Endodermal cell (in vitro differentiated cells): ENCODE measurements at regions not wholly inside any gene's neighbourhood (a gene's known extent, or its start where the extent isn't known, plus 50 kb on each side); places are given as distances from the start of the nearest gene placed in this dataset.

Experiments
- DNase-seq: peaks from one replicate; pipeline ENCODE4 v3.0.0-alpha.2; 2017
- H3K27ac ChIP-seq: 2 replicates; pipeline ENCODE4 v1.5.1; 2013; ENCODE audit warnings: mild to moderate bottlenecking, low read depth, low read length, moderate library complexity
- H3K27me3 ChIP-seq: 2 replicates; pipeline ENCODE4 v1.6.1; 2013; ENCODE audit warnings: mild to moderate bottlenecking, low read length, moderate library complexity; ENCODE audit not compliant: insufficient read depth, control insufficient read depth, poor library complexity, severe bottlenecking
- H3K36me3 ChIP-seq: 2 replicates; pipeline ENCODE4 v1.7.0; 2013; ENCODE audit warnings: mild to moderate bottlenecking, low read length, moderate library complexity; ENCODE audit not compliant: control insufficient read depth, insufficient read depth
- H3K4me1 ChIP-seq: one replicate; pipeline ENCODE4 v1.7.0; 2013; ENCODE audit warnings: low read length; ENCODE audit not compliant: control insufficient read depth, insufficient read depth
- H3K4me3 ChIP-seq: 2 replicates; pipeline ENCODE4 v1.5.1; 2013; ENCODE audit warnings: mild to moderate bottlenecking, low read length, moderate library complexity
- H3K9ac ChIP-seq: 2 replicates; pipeline ENCODE4 v1.6.1; 2013; ENCODE audit warnings: mild to moderate bottlenecking, low read length, moderate library complexity; ENCODE audit not compliant: poor library complexity, severe bottlenecking; ENCODE audit errors: extremely low read depth
- H3K9me3 ChIP-seq: 2 replicates; pipeline ENCODE4 v1.6.1; 2013; ENCODE audit warnings: mild to moderate bottlenecking, low read length, moderate library complexity; ENCODE audit not compliant: control insufficient read depth
- H3K27ac Mint-ChIP-seq: 2 replicates; pipeline ENCODE4 v1.8.0; 2020; ENCODE audit warnings: mixed read lengths
- H3K27me3 Mint-ChIP-seq: 2 replicates; pipeline ENCODE4 v1.8.0; 2021; ENCODE audit warnings: mild to moderate bottlenecking, mixed read lengths; ENCODE audit not compliant: insufficient read depth
- H3K36me3 Mint-ChIP-seq: 2 replicates; pipeline ENCODE4 v1.8.0; 2020; ENCODE audit warnings: low read depth, mixed read lengths
- H3K4me1 Mint-ChIP-seq: 2 replicates; pipeline ENCODE4 v1.8.0; 2020; ENCODE audit warnings: mixed read lengths
- H3K4me3 Mint-ChIP-seq: 2 replicates; pipeline ENCODE4 v1.8.0; 2020; ENCODE audit warnings: mild to moderate bottlenecking, moderate library complexity, mixed read lengths
- H3K9me3 Mint-ChIP-seq: 2 replicates; pipeline ENCODE4 v1.8.0; 2020; ENCODE audit warnings: mild to moderate bottlenecking, mixed read lengths
- WGBS, 2 experiments: methylation state at CpG; one replicate each; pipeline versions ENCODE4 v1.1.5 to v1.1.7; 2013; ENCODE audit warnings: missing lambda C conversion rate in 2 of 2, mixed read lengths in 1 of 2; ENCODE audit not compliant: insufficient coverage in 1 of 2, insufficient read length in 1 of 2; 5-methylcytosine and 5-hydroxymethylcytosine counted together
- TF ChIP-seq, protein P1 (sequence below): fragments of 200-600 bp; sonication (generic); conservative IDR thresholded peaks from 2 replicates; pipeline ENCODE4 v1.5.0; 2021; ENCODE audit warnings: antibody characterized with exemption, mild to moderate bottlenecking

DNA sequence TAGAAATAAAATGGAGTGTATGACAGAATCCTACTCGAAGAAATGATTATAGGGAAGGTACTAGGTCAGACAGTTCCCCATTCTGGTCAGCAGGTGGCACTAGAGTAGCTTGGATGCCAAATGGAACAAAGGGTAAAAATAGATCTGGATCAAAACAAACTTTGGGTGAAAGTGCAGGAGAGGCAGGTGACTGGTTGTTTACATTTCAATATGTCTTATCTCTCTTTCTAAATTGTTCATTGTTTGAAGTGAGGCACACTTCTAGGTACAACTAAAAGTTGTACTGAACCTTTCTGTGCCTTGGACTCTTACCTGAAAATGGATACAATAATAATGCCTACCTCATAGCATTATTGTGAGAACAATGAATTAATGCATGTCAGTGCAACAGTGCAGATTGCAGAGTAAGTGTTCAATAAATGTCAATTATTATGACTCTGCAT lies 62.0 kb upstream of the OSBPL8 start:
- 33 to 69% methylated on average over 1 of the region's 1 CpG for WGBS, 2 experiments
- Histone ChIP-seq H3K9me3 (no peaks in the 10 kb centered on the region), H3K9ac (no peak overlapping the region), H3K36me3 (no peaks in the 10 kb centered on the region), H3K27ac (no peak overlapping the region), H3K4me1 (no peaks in the 10 kb centered on the region), H3K27me3 (no peaks in the 10 kb centered on the region), H3K4me3 (no peak overlapping the region)
- no peak overlapping the region for H3K27ac Mint-ChIP-seq
- no peak overlapping the region for H3K4me3 Mint-ChIP-seq
- TF ChIP-seq, protein P1, sequence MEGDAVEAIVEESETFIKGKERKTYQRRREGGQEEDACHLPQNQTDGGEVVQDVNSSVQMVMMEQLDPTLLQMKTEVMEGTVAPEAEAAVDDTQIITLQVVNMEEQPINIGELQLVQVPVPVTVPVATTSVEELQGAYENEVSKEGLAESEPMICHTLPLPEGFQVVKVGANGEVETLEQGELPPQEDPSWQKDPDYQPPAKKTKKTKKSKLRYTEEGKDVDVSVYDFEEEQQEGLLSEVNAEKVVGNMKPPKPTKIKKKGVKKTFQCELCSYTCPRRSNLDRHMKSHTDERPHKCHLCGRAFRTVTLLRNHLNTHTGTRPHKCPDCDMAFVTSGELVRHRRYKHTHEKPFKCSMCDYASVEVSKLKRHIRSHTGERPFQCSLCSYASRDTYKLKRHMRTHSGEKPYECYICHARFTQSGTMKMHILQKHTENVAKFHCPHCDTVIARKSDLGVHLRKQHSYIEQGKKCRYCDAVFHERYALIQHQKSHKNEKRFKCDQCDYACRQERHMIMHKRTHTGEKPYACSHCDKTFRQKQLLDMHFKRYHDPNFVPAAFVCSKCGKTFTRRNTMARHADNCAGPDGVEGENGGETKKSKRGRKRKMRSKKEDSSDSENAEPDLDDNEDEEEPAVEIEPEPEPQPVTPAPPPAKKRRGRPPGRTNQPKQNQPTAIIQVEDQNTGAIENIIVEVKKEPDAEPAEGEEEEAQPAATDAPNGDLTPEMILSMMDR = peak; percentile 98
- no peaks in the 10 kb centered on the region for H3K36me3 Mint-ChIP-seq
- no peaks in the 10 kb centered on the region for H3K9me3 Mint-ChIP-seq
- peaks cover 5% of the 10 kb centered on the region for H3K4me1 Mint-ChIP-seq
- no peaks in the 10 kb centered on the region for H3K27me3 Mint-ChIP-seq
- DNase-seq = peak; percentile 91

DNA sequence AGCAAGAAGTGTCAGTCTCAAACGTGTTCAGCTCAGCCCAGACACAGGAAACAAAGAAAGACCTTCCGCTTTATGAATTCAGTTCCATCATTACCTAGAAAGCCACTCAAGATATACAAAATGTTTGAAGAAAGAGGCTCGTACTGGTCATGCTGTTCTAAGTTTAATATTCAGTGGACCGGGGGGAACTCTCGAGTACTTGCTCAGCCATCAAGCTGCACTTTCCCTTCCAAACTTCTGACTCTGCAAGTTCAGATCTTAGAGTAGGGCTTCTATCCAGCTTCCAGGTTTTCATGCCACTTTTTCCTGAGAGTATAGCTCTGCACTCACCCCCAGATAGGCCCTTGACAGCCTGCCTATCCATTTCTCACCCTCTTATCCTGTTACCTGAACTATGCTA lies 62.8 kb upstream of the OSBPL8 start:
- TF ChIP-seq, protein P1 = no peak
- DNase-seq = peak; percentile 44
- Histone ChIP-seq H3K9me3 (no peaks in the 10 kb centered on the region), H3K9ac (no peak overlapping the region), H3K36me3 (no peaks in the 10 kb centered on the region), H3K27me3 (no peaks in the 10 kb centered on the region), H3K4me1 (no peaks in the 10 kb centered on the region), H3K27ac (no peak overlapping the region), H3K4me3 (no peak overlapping the region)
- Mint-ChIP-seq H3K9me3 (no peaks in the 10 kb centered on the region), H3K27ac (no peak overlapping the region), H3K4me1 (peaks cover 5% of the 10 kb centered on the region), H3K27me3 (no peaks in the 10 kb centered on the region), H3K4me3 (no peak overlapping the region), H3K36me3 (no peaks in the 10 kb centered on the region)
- WGBS, 2 experiments = 77 to 88% methylated on average over 3 to 5 of the region's 5 CpGs

DNA sequence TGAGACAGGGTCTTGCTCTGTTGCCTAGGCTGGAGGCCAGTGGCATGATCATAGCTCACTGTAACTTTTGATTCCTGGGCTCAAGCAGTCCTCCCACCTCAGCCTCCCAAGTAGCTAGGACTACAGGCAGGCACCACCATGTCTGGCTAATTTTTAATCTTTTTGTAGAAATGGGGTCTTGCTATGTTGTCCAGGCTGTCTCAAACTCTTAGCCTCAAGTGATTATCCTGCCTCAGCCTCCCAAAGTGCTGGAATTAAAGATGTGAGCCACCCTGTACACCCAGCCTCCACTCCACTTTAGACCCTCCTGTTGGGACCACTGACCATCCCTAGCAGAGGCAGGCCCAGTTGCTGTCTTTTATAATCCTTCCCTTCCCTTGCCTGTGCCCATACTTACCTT lies 63.3 kb upstream of the OSBPL8 start:
- no peak for DNase-seq
- no peaks in the 10 kb centered on the region for H3K36me3 ChIP-seq
- no peaks in the 10 kb centered on the region for H3K4me1 ChIP-seq
- H3K36me3 Mint-ChIP-seq = no peaks in the 10 kb centered on the region
- TF ChIP-seq, protein P1 = no peak
- H3K27ac ChIP-seq = no peak overlapping the region
- no peak overlapping the region for H3K4me3 Mint-ChIP-seq
- H3K9ac ChIP-seq = no peak overlapping the region
- peaks cover 5% of the 10 kb centered on the region for H3K4me1 Mint-ChIP-seq
- no peaks in the 10 kb centered on the region for H3K27me3 Mint-ChIP-seq
- H3K9me3 ChIP-seq = no peaks in the 10 kb centered on the region
- H3K27me3 ChIP-seq = no peaks in the 10 kb centered on the region
- H3K4me3 ChIP-seq = no peak overlapping the region
- H3K27ac Mint-ChIP-seq = no peak overlapping the region
- H3K9me3 Mint-ChIP-seq = no peaks in the 10 kb centered on the region
